IMR-90 (cell line): ENCODE measurements at regions not wholly inside any gene's neighbourhood (a gene's known extent, or its start where the extent isn't known, plus 50 kb on each side); places are given as distances from the start of the nearest gene placed in this dataset.

Source experiments
- ATAC-seq: fragments of 200-7000 bp; cut with Tn5 transposase; 2 replicates; pipeline ENCODE4 v1.9.1; 2020; ENCODE audit warnings: low read depth, mild to moderate bottlenecking, moderate library complexity
- BruUV-seq: library from RNA; stranded (reverse); fragments of 400-500 nt; replicated peaks from 2 replicates; lab custom pipeline; 2021; lab: Mats Ljungman, UMichigan
- CTCF ChIA-PET: fragments of 300-600 bp; formaldehyde crosslinking; extraction: SDS; loops from one replicate; lab custom pipeline; 2021; ENCODE audit warnings: antibody characterized with exemption; lab: Yijun Ruan, JAX
- POLR2A ChIA-PET: fragments of 300-600 bp; sonication (Branson Sonifier 250); formaldehyde crosslinking; loops from one replicate; lab custom pipeline; 2022; ENCODE audit warnings: antibody characterized with exemption; ENCODE audit not compliant: unreplicated experiment; lab: Charles Lee
- DNase-seq: peaks from one replicate; pipeline ENCODE4 v3.0.0; 2013
- H2AFZ ChIP-seq: replicated peaks from 2 replicates; pipeline ENCODE3; 2013; ENCODE audit warnings: low read length, mild to moderate bottlenecking; ENCODE audit not compliant: poor library complexity
- H2AK5ac ChIP-seq: 2 replicates; pipeline ENCODE4 v1.6.1; 2013; ENCODE audit warnings: low read depth, low read length, inconsistent platforms
- H2AK9ac ChIP-seq: replicated peaks from 2 replicates; pipeline ENCODE3; 2013; ENCODE audit warnings: mild to moderate bottlenecking, low read depth, low read length, moderate library complexity; ENCODE audit not compliant: poor library complexity
- H2BK120ac ChIP-seq: 2 replicates; pipeline ENCODE4 v1.6.1; 2013; ENCODE audit warnings: low read depth, low read length, inconsistent platforms
- H2BK15ac ChIP-seq: 3 replicates; pipeline ENCODE4 v1.6.1; 2013; ENCODE audit warnings: low read depth, low read length, inconsistent platforms
- H2BK20ac ChIP-seq: 2 replicates; pipeline ENCODE4 v1.6.1; 2013; ENCODE audit warnings: low read depth, mild to moderate bottlenecking, inconsistent platforms, low read length, moderate library complexity
- H2BK5ac ChIP-seq: 2 replicates; pipeline ENCODE4 v1.6.1; 2013; ENCODE audit warnings: mild to moderate bottlenecking, low read depth, low read length, inconsistent platforms; ENCODE audit not compliant: poor library complexity, severe bottlenecking
- H3K14ac ChIP-seq: replicated peaks from 2 replicates; pipeline ENCODE4 v1.6.1; 2013; ENCODE audit warnings: low read depth, low read length, inconsistent platforms
- H3K18ac ChIP-seq: 2 replicates; pipeline ENCODE4 v1.6.1; 2013; ENCODE audit warnings: low read depth, low read length, control low read depth
- H3K23ac ChIP-seq: 2 replicates; pipeline ENCODE4 v1.6.1; 2013; ENCODE audit warnings: low read depth, low read length, inconsistent platforms
- H3K27ac ChIP-seq: 2 replicates; pipeline ENCODE4 v1.5.1; 2013; ENCODE audit warnings: mild to moderate bottlenecking, control low read depth, low read length; ENCODE audit not compliant: insufficient read depth
- H3K27me3 ChIP-seq: 2 replicates; pipeline ENCODE4 v1.6.1; 2013; ENCODE audit warnings: low read length; ENCODE audit not compliant: control insufficient read depth, insufficient read depth
- H3K36me3 ChIP-seq: 2 replicates; pipeline ENCODE4 v1.6.1; 2013; ENCODE audit warnings: low read length, mixed read lengths; ENCODE audit not compliant: control insufficient read depth, insufficient read depth
- H3K4ac ChIP-seq: 2 replicates; pipeline ENCODE4 v1.6.1; 2013; ENCODE audit warnings: low read depth, low read length, inconsistent platforms
- H3K4me1 ChIP-seq: 2 replicates; pipeline ENCODE4 v1.6.1; 2013; ENCODE audit warnings: low read length, mixed read lengths; ENCODE audit not compliant: control insufficient read depth, insufficient read depth
- H3K4me2 ChIP-seq: 2 replicates; pipeline ENCODE4 v1.6.1; 2013; ENCODE audit warnings: low read depth, mild to moderate bottlenecking, control low read depth, low read length, moderate library complexity
- H3K4me3 ChIP-seq: 2 replicates; pipeline ENCODE4 v1.5.1; 2013; ENCODE audit warnings: low read depth, mild to moderate bottlenecking, control low read depth, low read length, moderate library complexity; ENCODE audit not compliant: insufficient read depth
- H3K56ac ChIP-seq: 2 replicates; pipeline ENCODE4 v1.6.1; 2013; ENCODE audit warnings: low read length, inconsistent platforms; ENCODE audit not compliant: insufficient read depth; ENCODE audit errors: extremely low read depth
- H3K79me1 ChIP-seq, 2 experiments: 2 replicates each; pipeline ENCODE4 v1.6.1; 2013; ENCODE audit warnings: low read length in 2 of 2, inconsistent platforms in 1 of 2, low read depth in 1 of 2
- H3K9ac ChIP-seq: 2 replicates; pipeline ENCODE4 v1.6.1; 2013; ENCODE audit warnings: low read depth, low read length, control low read depth
- H3K9me1 ChIP-seq: 2 replicates; pipeline ENCODE4 v1.6.1; 2013; ENCODE audit warnings: low read length, inconsistent platforms; ENCODE audit not compliant: insufficient read depth
- H3K9me3 ChIP-seq: 2 replicates; pipeline ENCODE4 v1.6.1; 2013; ENCODE audit warnings: low read length; ENCODE audit not compliant: control insufficient read depth, insufficient read depth
- H4K20me1 ChIP-seq: 2 replicates; pipeline ENCODE4 v1.6.1; 2013; ENCODE audit warnings: low read length, inconsistent platforms; ENCODE audit not compliant: insufficient read depth
- H4K5ac ChIP-seq: 2 replicates; pipeline ENCODE4 v1.6.1; 2013; ENCODE audit warnings: mild to moderate bottlenecking, low read depth, low read length, control low read depth
- H4K8ac ChIP-seq, 2 experiments: 2 replicates each; pipeline ENCODE4 v1.6.1; 2013; ENCODE audit warnings: low read depth in 2 of 2, low read length in 2 of 2, control low read depth in 1 of 2, inconsistent platforms in 1 of 2
- H4K91ac ChIP-seq: 2 replicates; pipeline ENCODE4 v1.6.1; 2013; ENCODE audit warnings: low read depth, low read length, inconsistent platforms; ENCODE audit not compliant: insufficient read depth
- CEBPB ChIP-seq: IDR thresholded peaks from 2 replicates; pipeline ENCODE4 v1.6.1; 2012; ENCODE audit warnings: low read depth, low read length, improper control_type of control experiment
- CHD1 ChIP-seq: IDR thresholded peaks from 2 replicates; pipeline ENCODE4 v1.6.1; 2012; ENCODE audit warnings: low read depth, low read length, improper control_type of control experiment
- NFE2L2 ChIP-seq: fragments of 150-350 bp; IDR thresholded peaks from 2 replicates; pipeline ENCODE4 v1.6.1; 2016; ENCODE audit warnings: low read depth, mild to moderate bottlenecking, low read length
- RCOR1 ChIP-seq: IDR thresholded peaks from 2 replicates; pipeline ENCODE4 v1.6.1; 2012; ENCODE audit warnings: mild to moderate bottlenecking, low read length, improper control_type of control experiment; ENCODE audit not compliant: insufficient replicate concordance
- WGBS, 2 experiments: methylation state at CpG; one replicate each; pipeline versions ENCODE4 v1.1.5 to v1.1.7; 2013; ENCODE audit warnings: missing lambda C conversion rate in 2 of 2; ENCODE audit not compliant: insufficient read length in 1 of 2; ENCODE audit errors: extremely low coverage in 2 of 2; 5-methylcytosine and 5-hydroxymethylcytosine counted together
- dilution Hi-C: fragments of 300-500 bp; cut with HindIII; formaldehyde crosslinking; loops from one replicate; pipeline ENCODE4 v1.14.3; 2018; ENCODE audit warnings: low sequenced_read_pairs; ENCODE audit not compliant: unreplicated experiment
- in situ Hi-C: fragments of 300-500 bp; cut with MboI; formaldehyde crosslinking; loops from 3 replicates; pipeline ENCODE4 v1.14.3; 2019; ENCODE audit warnings: low sequenced_read_pairs, inconsistent platforms, mixed read lengths
- intact Hi-C: fragments of 100-400 bp; cut with micrococcal nuclease; formaldehyde crosslinking; loops from 2 replicates; pipeline ENCODE4 v1.10.0; 2022
- TF ChIP-seq, protein P1 (sequence below): fragments of 150-350 bp; IDR thresholded peaks from 2 replicates; pipeline ENCODE4 v1.6.1; 2017; ENCODE audit warnings: mild to moderate bottlenecking, antibody characterized with exemption, low read length, low read depth
- TF ChIP-seq, protein P2 (sequence below): fragments of 150-350 bp; IDR thresholded peaks from 2 replicates; pipeline ENCODE4 v1.6.1; 2016; ENCODE audit warnings: low read depth, mild to moderate bottlenecking, low read length, moderate library complexity, borderline replicate concordance

DNA sequence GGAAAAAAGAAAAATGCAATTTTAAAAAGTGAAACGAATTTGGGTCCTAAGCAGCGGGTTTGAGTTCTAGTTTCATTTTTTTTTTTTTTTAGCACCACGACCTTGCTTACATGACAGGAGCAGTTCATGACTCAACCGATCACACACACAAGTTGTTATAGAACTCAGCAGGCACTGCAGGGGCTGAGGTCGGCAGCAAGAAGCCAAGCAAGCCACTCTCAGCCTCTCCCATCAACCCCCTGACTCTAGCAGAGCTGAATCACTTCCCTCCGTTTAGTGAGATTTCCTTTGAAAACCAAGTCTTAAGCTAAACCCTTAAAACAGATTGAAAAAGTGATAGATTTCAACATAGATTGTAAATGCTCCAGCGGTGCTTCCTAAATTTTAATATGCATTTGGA, 520.8 kb downstream of the HAPSTR1 start:
- H3K36me3 ChIP-seq: no peaks in the 10 kb centered on the region
- no peak overlapping the region for H3K4ac ChIP-seq
- in situ Hi-C loops: no loop called here
- H4K8ac ChIP-seq: no peak overlapping the region
- H3K23ac ChIP-seq: no peak overlapping the region
- H3K56ac ChIP-seq: no peak overlapping the region
- H3K18ac ChIP-seq: no peak overlapping the region
- no peaks in the 10 kb centered on the region for H3K27me3 ChIP-seq
- no peaks in the 10 kb centered on the region for H4K20me1 ChIP-seq
- TF ChIP-seq CEBPB: no peak
- TF ChIP-seq, protein P1, sequence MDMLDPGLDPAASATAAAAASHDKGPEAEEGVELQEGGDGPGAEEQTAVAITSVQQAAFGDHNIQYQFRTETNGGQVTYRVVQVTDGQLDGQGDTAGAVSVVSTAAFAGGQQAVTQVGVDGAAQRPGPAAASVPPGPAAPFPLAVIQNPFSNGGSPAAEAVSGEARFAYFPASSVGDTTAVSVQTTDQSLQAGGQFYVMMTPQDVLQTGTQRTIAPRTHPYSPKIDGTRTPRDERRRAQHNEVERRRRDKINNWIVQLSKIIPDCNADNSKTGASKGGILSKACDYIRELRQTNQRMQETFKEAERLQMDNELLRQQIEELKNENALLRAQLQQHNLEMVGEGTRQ: no peak
- TF ChIP-seq, protein P2, sequence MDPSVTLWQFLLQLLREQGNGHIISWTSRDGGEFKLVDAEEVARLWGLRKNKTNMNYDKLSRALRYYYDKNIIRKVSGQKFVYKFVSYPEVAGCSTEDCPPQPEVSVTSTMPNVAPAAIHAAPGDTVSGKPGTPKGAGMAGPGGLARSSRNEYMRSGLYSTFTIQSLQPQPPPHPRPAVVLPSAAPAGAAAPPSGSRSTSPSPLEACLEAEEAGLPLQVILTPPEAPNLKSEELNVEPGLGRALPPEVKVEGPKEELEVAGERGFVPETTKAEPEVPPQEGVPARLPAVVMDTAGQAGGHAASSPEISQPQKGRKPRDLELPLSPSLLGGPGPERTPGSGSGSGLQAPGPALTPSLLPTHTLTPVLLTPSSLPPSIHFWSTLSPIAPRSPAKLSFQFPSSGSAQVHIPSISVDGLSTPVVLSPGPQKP: no peak
- TF ChIP-seq CHD1: no peak
- TF ChIP-seq NFE2L2: no peak
- no peak for TF ChIP-seq RCOR1
- ChIA-PET POLR2A (no interaction called here), CTCF (no interaction called here)
- H2BK120ac ChIP-seq: no peak overlapping the region
- BruUV-seq: no TSS peak
- no peak overlapping the region for H3K14ac ChIP-seq
- ATAC-seq: no peak
- intact Hi-C loops: no loop called here
- no peak overlapping the region for H2AK9ac ChIP-seq
- peaks cover 9% of the 10 kb centered on the region for H3K9me3 ChIP-seq
- no peaks in the 10 kb centered on the region for H3K9me1 ChIP-seq
- H2AK5ac ChIP-seq: no peak overlapping the region
- H3K27ac ChIP-seq: no peak overlapping the region
- H2AFZ ChIP-seq: no peak overlapping the region
- dilution Hi-C loops: no loop called here
- no peak overlapping the region for H2BK20ac ChIP-seq
- no peak overlapping the region for H4K91ac ChIP-seq
- H3K79me1 ChIP-seq: no peaks in the 10 kb centered on the region
- 29% methylated on average over 1 of the region's 7 CpGs; no CpG with 5 or more reads in 1 of the 2 experiments for WGBS, 2 experiments
- H4K5ac ChIP-seq: no peak overlapping the region
- H3K4me3 ChIP-seq: no peak overlapping the region
- no peak for DNase-seq
- no peak overlapping the region for H3K4me2 ChIP-seq
- H2BK5ac ChIP-seq: no peak overlapping the region
- H3K9ac ChIP-seq: no peak overlapping the region
- no peak overlapping the region for H2BK15ac ChIP-seq
- no peaks in the 10 kb centered on the region for H3K4me1 ChIP-seq
